H1 (cell line): ENCODE measurements at regions not wholly inside any gene's neighbourhood (a gene's known extent, or its start where the extent isn't known, plus 50 kb on each side); places are given as distances from the start of the nearest gene placed in this dataset.

Experiments used
- CTCF ChIA-PET: fragments of 300-600 bp; sonication (Branson Sonifier 250); formaldehyde crosslinking; loops from one replicate; lab custom pipeline; 2021; ENCODE audit not compliant: partially characterized antibody; lab: Charles Lee
- POLR2A ChIA-PET: fragments of 300-600 bp; sonication (Branson Sonifier 250); formaldehyde crosslinking; loops from one replicate; lab custom pipeline; 2021; ENCODE audit warnings: inconsistent platforms; ENCODE audit not compliant: partially characterized antibody; lab: Charles Lee
- DNase-seq, 2 experiments: peaks; one replicate each; pipeline versions ENCODE4 v3.0.0 to v3.0.0-alpha.2; 2010 to 2022; ENCODE audit warnings: low spot score in 2 of 2, low read depth in 1 of 2, mixed read lengths in 1 of 2
- FAIRE-seq: peaks from 2 replicates; lab custom pipeline; 2011; peaks lifted over from hg19 to GRCh38; lab: Jason Lieb, UNC
- H2AFZ ChIP-seq: 2 replicates; pipeline ENCODE4 v1.8.1; 2012; ENCODE audit warnings: low read length, inconsistent platforms
- H2AK5ac ChIP-seq: 2 replicates; pipeline ENCODE4 v1.6.1; 2013; ENCODE audit warnings: low read depth, low read length
- H2BK120ac ChIP-seq: replicated peaks from 2 replicates; pipeline ENCODE3; 2013; ENCODE audit warnings: low read depth, low read length, inconsistent platforms
- H2BK12ac ChIP-seq: 2 replicates; pipeline ENCODE4 v1.6.1; 2013; ENCODE audit warnings: low read depth, low read length
- H2BK15ac ChIP-seq: 2 replicates; pipeline ENCODE4 v1.6.1; 2013; ENCODE audit warnings: low read length
- H2BK20ac ChIP-seq: 2 replicates; pipeline ENCODE4 v1.6.1; 2013; ENCODE audit warnings: low read length
- H2BK5ac ChIP-seq: 2 replicates; pipeline ENCODE4 v1.6.1; 2013; ENCODE audit warnings: low read depth, low read length
- H3K14ac ChIP-seq: 2 replicates; pipeline ENCODE4 v1.6.1; 2013; ENCODE audit warnings: inconsistent platforms; ENCODE audit not compliant: insufficient read length
- H3K18ac ChIP-seq: 2 replicates; pipeline ENCODE4 v1.6.1; 2013; ENCODE audit warnings: low read length; ENCODE audit errors: extremely low read depth
- H3K23ac ChIP-seq: 2 replicates; pipeline ENCODE4 v1.6.1; 2013; ENCODE audit warnings: inconsistent platforms; ENCODE audit not compliant: insufficient read length
- H3K23me2 ChIP-seq: 2 replicates; pipeline ENCODE4 v1.6.1; 2013; ENCODE audit warnings: low read depth, low read length
- H3K27ac ChIP-seq: 2 replicates; pipeline ENCODE4 v1.6.1; 2011; ENCODE audit warnings: low read depth, low read length, inconsistent platforms
- H3K27me3 ChIP-seq, 4 experiments: replicated peaks in 1 of 4; 1 replicate in 1 of 4; 2 replicates in 3 of 4; pipeline versions ENCODE4 v1.6.1 to v1.8.1; 2011 to 2013; ENCODE audit warnings: low read length in 3 of 4, mild to moderate bottlenecking in 3 of 4, inconsistent platforms in 2 of 4, mixed read lengths in 2 of 4, moderate library complexity in 1 of 4; ENCODE audit not compliant: control insufficient read depth in 3 of 4, insufficient read depth in 3 of 4; ENCODE audit errors: extremely low read depth in 1 of 4
- H3K36me3 ChIP-seq, 4 experiments: 2 replicates each; pipeline versions ENCODE4 v1.6.1 to v1.8.1; 2011 to 2013; ENCODE audit warnings: mild to moderate bottlenecking in 4 of 4, low read length in 3 of 4, moderate library complexity in 2 of 4, control low read depth in 1 of 4, inconsistent platforms in 1 of 4; ENCODE audit not compliant: insufficient read depth in 4 of 4, control insufficient read depth in 2 of 4
- H3K4ac ChIP-seq: replicated peaks from 2 replicates; pipeline ENCODE3; 2013; ENCODE audit warnings: low read length, low read depth, mixed read lengths, inconsistent platforms; ENCODE audit not compliant: insufficient read length
- H3K4me1 ChIP-seq, 4 experiments: replicated peaks in 1 of 4; 1 replicate in 1 of 4; 2 replicates in 3 of 4; pipeline versions ENCODE4 v1.6.1 to v1.8.1; 2011 to 2013; ENCODE audit warnings: low read length in 3 of 4, inconsistent platforms in 2 of 4, mixed read lengths in 1 of 4; ENCODE audit not compliant: insufficient read depth in 4 of 4, control insufficient read depth in 3 of 4
- H3K4me2 ChIP-seq, 2 experiments: 2 replicates each; pipeline versions ENCODE4 v1.6.1 to v1.8.1; 2011 to 2013; ENCODE audit warnings: low read depth in 2 of 2, low read length in 2 of 2, control low read depth in 1 of 2, inconsistent platforms in 1 of 2, mild to moderate bottlenecking in 1 of 2; ENCODE audit not compliant: insufficient read depth in 1 of 2
- H3K4me3 ChIP-seq, 4 experiments: fragments of 200-600, 300-600 bp in 1 of 4; sonication (generic), shearing (Covaris generic), sonication (Bioruptor Twin) in 1 of 4; 2 replicates each; pipeline versions ENCODE4 v1.5.1 to v1.8.1; 2011 to 2016; ENCODE audit warnings: low read length in 4 of 4, low read depth in 3 of 4, control low read depth in 2 of 4, inconsistent platforms in 2 of 4, mild to moderate bottlenecking in 2 of 4, mixed read lengths in 1 of 4, moderate library complexity in 1 of 4; ENCODE audit not compliant: insufficient read depth in 2 of 4; ENCODE audit errors: extremely low read depth in 1 of 4
- H3K56ac ChIP-seq: replicated peaks from 2 replicates; pipeline ENCODE3; 2013; ENCODE audit warnings: low read depth, mild to moderate bottlenecking, mixed read lengths, low read length, inconsistent platforms; ENCODE audit not compliant: insufficient read length
- H3K79me1 ChIP-seq: 2 replicates; pipeline ENCODE4 v1.6.1; 2013; ENCODE audit warnings: low read depth, low read length, control low read depth
- H3K79me2 ChIP-seq, 2 experiments: 2 replicates each; pipeline versions ENCODE4 v1.6.1 to v1.8.1; 2012 to 2013; ENCODE audit warnings: low read length in 2 of 2, mild to moderate bottlenecking in 2 of 2, inconsistent platforms in 1 of 2; ENCODE audit not compliant: insufficient read depth in 2 of 2, control insufficient read depth in 1 of 2
- H3K9ac ChIP-seq, 4 experiments: replicated peaks in 1 of 4; 1 replicate in 1 of 4; 2 replicates in 3 of 4; pipeline versions ENCODE4 v1.6.1 to v1.8.1; 2011 to 2013; ENCODE audit warnings: low read depth in 3 of 4, low read length in 3 of 4, control low read depth in 2 of 4, mild to moderate bottlenecking in 2 of 4, moderate library complexity in 2 of 4, inconsistent platforms in 1 of 4; ENCODE audit errors: extremely low read depth in 1 of 4
- H3K9me3 ChIP-seq, 2 experiments: 2 replicates each; pipeline versions ENCODE4 v1.6.1 to v1.8.1; 2012 to 2013; ENCODE audit warnings: mild to moderate bottlenecking in 2 of 2, moderate library complexity in 2 of 2, control low read depth in 1 of 2, inconsistent platforms in 1 of 2, low read depth in 1 of 2, low read length in 1 of 2, mixed read lengths in 1 of 2; ENCODE audit not compliant: insufficient read depth in 2 of 2
- H4K20me1 ChIP-seq, 2 experiments: replicated peaks in 1 of 2; 2 replicates each; pipeline versions ENCODE3 to v1.8.1; 2011 to 2013; ENCODE audit warnings: inconsistent platforms in 2 of 2, low read length in 2 of 2, mild to moderate bottlenecking in 1 of 2; ENCODE audit not compliant: insufficient read depth in 2 of 2, control insufficient read depth in 1 of 2
- H4K5ac ChIP-seq: 2 replicates; pipeline ENCODE4 v1.6.1; 2013; ENCODE audit warnings: low read length, low read depth, mixed read lengths, inconsistent platforms; ENCODE audit not compliant: insufficient read length
- H4K8ac ChIP-seq: 2 replicates; pipeline ENCODE4 v1.8.0; 2013; ENCODE audit warnings: mild to moderate bottlenecking, moderate library complexity, low read length, inconsistent platforms; ENCODE audit not compliant: insufficient read depth; ENCODE audit errors: extremely low read depth
- H4K91ac ChIP-seq: replicated peaks from 2 replicates; pipeline ENCODE3; 2013; ENCODE audit warnings: low read length, mixed read lengths, inconsistent platforms; ENCODE audit not compliant: insufficient read length
- ASH2L ChIP-seq: fragments of 200-600, 300-600 bp; sonication (generic); IDR thresholded peaks from one replicate; pipeline ENCODE4 v1.7.1; 2017; ENCODE audit warnings: low read length
- BACH1 ChIP-seq: IDR thresholded peaks from 2 replicates; pipeline ENCODE4 v1.6.1; 2012; ENCODE audit warnings: low read length, improper control_type of control experiment
- CTBP2 ChIP-seq: IDR thresholded peaks from 2 replicates; pipeline ENCODE4 v1.7.0; 2011; ENCODE audit warnings: borderline replicate concordance, mild to moderate bottlenecking, moderate library complexity, mixed read lengths, low read length; ENCODE audit not compliant: insufficient read depth, insufficient read length
- EGR1 ChIP-seq: IDR thresholded peaks from 2 replicates; pipeline ENCODE4 v1.6.1; 2011; ENCODE audit warnings: low read depth, low read length, borderline replicate concordance
- SIN3A ChIP-seq, 2 experiments: IDR thresholded peaks in 1 of 2; conservative IDR thresholded peaks in 1 of 2; 2 replicates each; pipeline ENCODE4 v1.6.1; 2011 to 2012; ENCODE audit warnings: low read length in 2 of 2, improper control_type of control experiment in 1 of 2, low read depth in 1 of 2, mild to moderate bottlenecking in 1 of 2
- SP2 ChIP-seq: IDR thresholded peaks from 2 replicates; pipeline ENCODE4 v1.6.1; 2012; ENCODE audit warnings: mild to moderate bottlenecking, low read length, inconsistent platforms
- TAF7 ChIP-seq: optimal IDR thresholded peaks from 2 replicates; pipeline ENCODE3; 2011; ENCODE audit warnings: low read depth, mild to moderate bottlenecking, inconsistent platforms, low read length, moderate library complexity, borderline replicate concordance
- WGBS, 2 experiments: shearing (Covaris generic) in 1 of 2; methylation state at CpG; one replicate each; pipeline versions ENCODE4 v1.1.6 to v1.1.7; 2013 to 2015; ENCODE audit warnings: low lambda C conversion rate in 2 of 2, mixed read lengths in 2 of 2, inconsistent platforms in 1 of 2, low coverage in 1 of 2, missing lambda C conversion rate in 1 of 2; ENCODE audit not compliant: insufficient replicate concordance in 2 of 2, insufficient coverage in 1 of 2, insufficient read length in 1 of 2; ENCODE audit errors: extremely low coverage in 1 of 2, missing lambda C conversion rate in 1 of 2; 5-methylcytosine and 5-hydroxymethylcytosine counted together
- TF ChIP-seq, protein P1 (sequence below): IDR thresholded peaks from 2 replicates; pipeline ENCODE4 v1.6.1; 2012; ENCODE audit warnings: inconsistent platforms

DNA sequence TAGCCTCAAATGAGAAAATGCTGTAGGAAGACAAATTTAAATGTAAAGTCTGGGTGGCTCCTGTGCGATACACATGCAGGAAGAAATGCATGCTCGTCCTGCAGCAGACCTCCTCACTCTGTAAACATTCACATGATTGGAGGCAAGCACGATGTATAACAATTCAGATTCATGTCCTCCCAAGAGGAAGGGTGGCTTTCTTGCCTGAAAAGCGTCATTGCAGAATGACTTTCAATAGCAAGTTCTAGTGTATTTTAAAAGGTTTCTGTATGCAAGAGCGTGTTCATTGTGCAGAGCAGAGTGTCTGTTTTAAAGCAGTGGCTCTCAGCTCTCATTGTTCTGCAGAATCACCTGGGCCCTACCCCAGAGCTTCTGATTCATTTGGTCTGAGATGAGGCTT is 170.3 kb upstream of the CELF2 start:
- no peak overlapping the region for H3K9ac ChIP-seq
- CTCF ChIA-PET = no interaction called here
- TF ChIP-seq SP2 (no peak), SIN3A (conservative IDR thresholded peaks at IDR 0.05 in 1 of 2, IDR thresholded peaks at IDR 0.05 in 1 of 2; ENCODE audit: low read depth in 1 of 2, low read length in 2 of 2) (no peak), BACH1 (no peak), CTBP2 (no peak), ASH2L (no peak), TAF7 (no peak), EGR1 (no peak)
- TF ChIP-seq, protein P1, sequence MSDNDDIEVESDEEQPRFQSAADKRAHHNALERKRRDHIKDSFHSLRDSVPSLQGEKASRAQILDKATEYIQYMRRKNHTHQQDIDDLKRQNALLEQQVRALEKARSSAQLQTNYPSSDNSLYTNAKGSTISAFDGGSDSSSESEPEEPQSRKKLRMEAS = no peak

More for the DNA sequence above, 170.3 kb upstream of the CELF2 start:
- no peaks in the 10 kb centered on the region for H3K27me3 ChIP-seq
- no peaks in the 10 kb centered on the region for H4K20me1 ChIP-seq
- 86% methylated on average over 5 of the region's 5 CpGs; no CpG with 5 or more reads in 1 of the 2 experiments for WGBS, 2 experiments
- H2BK20ac ChIP-seq = no peak overlapping the region
- H4K5ac ChIP-seq = no peak overlapping the region
- no peak overlapping the region for H3K23ac ChIP-seq
- no peak overlapping the region for H3K27ac ChIP-seq
- H3K36me3 ChIP-seq = no peaks in the 10 kb centered on the region
- no peak overlapping the region for H2BK12ac ChIP-seq
- no peak overlapping the region for H3K4me2 ChIP-seq
- H2AK5ac ChIP-seq = no peak overlapping the region
- no peaks in the 10 kb centered on the region for H3K79me2 ChIP-seq
- DNase-seq (no peak), FAIRE-seq (no peak)
- POLR2A ChIA-PET = no interaction called here
- H4K8ac ChIP-seq = no peak overlapping the region
- no peaks in the 10 kb centered on the region for H3K23me2 ChIP-seq
- H2BK15ac ChIP-seq = no peak overlapping the region
- H2BK120ac ChIP-seq = no peak overlapping the region
- no peaks in the 10 kb centered on the region for H3K9me3 ChIP-seq
- H3K4me3 ChIP-seq = no peak overlapping the region
- no peak overlapping the region for H4K91ac ChIP-seq
- H3K56ac ChIP-seq = no peak overlapping the region
- H3K4ac ChIP-seq = no peak overlapping the region
- H2AFZ ChIP-seq = no peak overlapping the region
- H3K79me1 ChIP-seq = no peaks in the 10 kb centered on the region
- no peak overlapping the region for H3K14ac ChIP-seq
- H3K4me1 ChIP-seq = no peaks in the 10 kb centered on the region
- no peak overlapping the region for H2BK5ac ChIP-seq
- H3K18ac ChIP-seq = no peak overlapping the region
